ENCODE measurements at regions not wholly inside any gene's neighbourhood (a gene's known extent, or its start where the extent isn't known, plus 50 kb on each side); places are given as distances from the start of the nearest gene placed in this dataset.
"Not testable (repeated sequence)": the region's sequence is repeated elsewhere in the genome, so short reads cannot be mapped to it uniquely, and the experiment has no call there.

DNA sequence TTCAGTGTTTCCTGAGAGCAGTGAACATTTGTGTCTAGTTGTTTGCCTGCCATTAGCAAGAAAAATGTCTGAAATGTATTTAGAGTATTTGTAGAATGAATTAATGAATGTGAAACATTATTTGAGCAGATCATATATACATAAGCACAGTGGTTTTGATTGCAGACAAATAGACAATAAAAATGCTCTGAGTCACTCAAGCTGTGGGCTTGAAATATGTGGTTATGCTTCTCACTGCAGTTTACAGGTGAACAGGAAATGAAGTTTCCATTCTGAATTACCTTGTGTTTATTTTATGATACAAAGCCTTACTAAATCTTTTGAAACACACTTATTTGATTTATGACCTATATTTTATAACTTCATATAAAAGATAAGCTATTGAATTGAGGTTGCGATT is 827.7 kb downstream of the TMTC2 start:
- Histone ChIP-seq H3K4me1 (no peaks in the 10 kb centered on the region), H3K9me3 (no peaks in the 10 kb centered on the region), H3K27me3 (no peaks in the 10 kb centered on the region), H3K4me3 (no peak overlapping the region), H3K36me3 (no peaks in the 10 kb centered on the region), H3K27ac (no peak overlapping the region)
- in situ Hi-C loops (cut with MboI; ENCODE audit: low pct_ligation_motif_present in 1 of 4, low pct_unique_long_range_greater_than_20kb in 1 of 4, low sequenced_read_pairs in 3 of 4): no loop called here
- WGBS, 2 donors (ENCODE audit: low coverage in 1 of 2): 40 to 46% methylated on average over 1 of the region's 1 CpG
- no peak for DNase-seq
- no peak for TF ChIP-seq POLR2A (IDR thresholded peaks at IDR 0.05)
- intact Hi-C loops (cut with DNase I; ENCODE audit: low total_unique reads): no loop called here

DNA sequence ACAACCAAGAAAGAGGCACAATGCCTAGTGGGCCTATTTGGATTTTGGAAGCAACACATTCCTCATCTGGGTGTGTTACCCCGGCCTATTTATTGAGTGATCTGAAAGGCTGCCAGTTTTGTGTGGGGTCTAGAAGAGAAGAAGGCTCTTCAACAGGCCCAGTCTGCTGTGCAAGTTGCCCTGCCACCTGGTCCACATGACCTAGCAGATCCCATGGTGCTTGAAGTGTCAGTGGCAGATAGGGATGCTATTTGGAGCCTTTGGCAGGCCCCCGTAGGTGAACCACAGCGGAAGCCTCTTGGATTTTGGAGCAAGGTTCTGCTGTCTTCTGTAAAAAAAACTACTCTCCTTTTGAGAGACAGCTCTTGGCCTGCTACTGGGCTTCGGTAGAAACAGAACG is 820.1 kb downstream of the TMTC2 start:
- in situ Hi-C loops (cut with MboI; ENCODE audit: low pct_ligation_motif_present in 1 of 4, low pct_unique_long_range_greater_than_20kb in 1 of 4, low sequenced_read_pairs in 3 of 4) (no loop called here), intact Hi-C loops (cut with DNase I; ENCODE audit: low total_unique reads) (no loop called here)
- Histone ChIP-seq H3K4me1 (no peaks in the 10 kb centered on the region), H3K4me3 (no peak overlapping the region), H3K36me3 (no peaks in the 10 kb centered on the region), H3K27ac (no peak overlapping the region), H3K27me3 (no peaks in the 10 kb centered on the region), H3K9me3 (no peaks in the 10 kb centered on the region)
- TF ChIP-seq, protein P1, sequence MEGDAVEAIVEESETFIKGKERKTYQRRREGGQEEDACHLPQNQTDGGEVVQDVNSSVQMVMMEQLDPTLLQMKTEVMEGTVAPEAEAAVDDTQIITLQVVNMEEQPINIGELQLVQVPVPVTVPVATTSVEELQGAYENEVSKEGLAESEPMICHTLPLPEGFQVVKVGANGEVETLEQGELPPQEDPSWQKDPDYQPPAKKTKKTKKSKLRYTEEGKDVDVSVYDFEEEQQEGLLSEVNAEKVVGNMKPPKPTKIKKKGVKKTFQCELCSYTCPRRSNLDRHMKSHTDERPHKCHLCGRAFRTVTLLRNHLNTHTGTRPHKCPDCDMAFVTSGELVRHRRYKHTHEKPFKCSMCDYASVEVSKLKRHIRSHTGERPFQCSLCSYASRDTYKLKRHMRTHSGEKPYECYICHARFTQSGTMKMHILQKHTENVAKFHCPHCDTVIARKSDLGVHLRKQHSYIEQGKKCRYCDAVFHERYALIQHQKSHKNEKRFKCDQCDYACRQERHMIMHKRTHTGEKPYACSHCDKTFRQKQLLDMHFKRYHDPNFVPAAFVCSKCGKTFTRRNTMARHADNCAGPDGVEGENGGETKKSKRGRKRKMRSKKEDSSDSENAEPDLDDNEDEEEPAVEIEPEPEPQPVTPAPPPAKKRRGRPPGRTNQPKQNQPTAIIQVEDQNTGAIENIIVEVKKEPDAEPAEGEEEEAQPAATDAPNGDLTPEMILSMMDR (IDR thresholded peaks at IDR 0.05): no peak
- TF ChIP-seq POLR2A (IDR thresholded peaks at IDR 0.05) (no peak), EP300 (IDR thresholded peaks at IDR 0.05; ENCODE audit: low read depth) (no peak), POLR2AphosphoS5 (IDR thresholded peaks at IDR 0.05) (no peak)
- WGBS, 2 donors (ENCODE audit: low coverage in 1 of 2): 86 to 95% methylated on average over 2 to 5 of the region's 5 CpGs
- DNase-seq: no peak

DNA sequence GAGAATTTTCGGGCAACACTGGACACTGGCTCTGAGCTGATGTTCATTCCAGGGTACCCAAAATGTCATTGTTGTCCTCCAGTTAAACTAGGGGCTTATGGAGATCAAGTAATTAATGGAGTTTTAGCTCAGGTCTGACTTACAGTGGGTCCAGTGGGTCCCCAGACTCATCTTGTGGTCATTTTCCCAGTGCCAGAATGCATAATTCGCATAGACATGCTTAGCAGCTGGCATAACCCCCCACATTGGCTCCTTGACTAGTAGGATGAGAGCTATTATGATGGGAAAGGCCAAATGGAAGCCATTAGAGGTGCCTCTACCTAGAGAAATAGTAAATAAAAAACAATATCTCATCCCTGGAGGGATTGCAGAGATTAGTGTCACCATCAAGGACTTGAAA is 818.9 kb downstream of the TMTC2 start:
- in situ Hi-C loops (cut with MboI; ENCODE audit: low pct_ligation_motif_present in 1 of 4, low pct_unique_long_range_greater_than_20kb in 1 of 4, low sequenced_read_pairs in 3 of 4): no loop called here
- H3K9me3 ChIP-seq: peaks cover 0 to under 1% of the 10 kb centered on the region in 2 donors
- WGBS, 2 donors (ENCODE audit: low coverage in 1 of 2): 74% methylated on average over 2 of the region's 2 CpGs; no CpG with 5 or more reads in 1 of the 2 donors

DNA sequence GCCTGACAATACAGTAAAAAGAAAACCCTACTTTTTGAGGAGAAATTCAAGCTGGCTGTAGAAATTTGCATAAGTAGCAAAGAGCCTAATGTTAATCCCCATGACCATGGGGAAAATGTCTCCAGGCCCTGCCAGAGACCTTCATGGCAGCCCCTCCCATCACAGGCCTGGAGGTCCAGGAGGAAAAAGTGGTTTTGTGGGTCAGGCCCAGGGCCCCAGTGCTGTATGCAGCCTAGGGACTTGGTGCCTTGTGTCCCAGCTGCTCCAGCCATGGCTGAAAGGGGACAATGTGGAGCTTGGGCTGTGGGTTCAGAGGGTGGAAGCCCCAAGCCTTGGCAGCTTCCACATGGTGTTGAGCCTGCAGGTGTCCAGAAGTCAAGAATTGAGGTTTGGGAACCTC is 813.2 kb downstream of the TMTC2 start:
- H3K9me3 ChIP-seq; H3K4me3 ChIP-seq; H3K27ac ChIP-seq; H3K4me1 ChIP-seq; DNase-seq; H3K36me3 ChIP-seq; H3K27me3 ChIP-seq; intact Hi-C loops (cut with DNase I; ENCODE audit: low total_unique reads); in situ Hi-C loops (cut with MboI; ENCODE audit: low pct_ligation_motif_present in 1 of 4, low pct_unique_long_range_greater_than_20kb in 1 of 4, low sequenced_read_pairs in 3 of 4): not testable (repeated sequence)

More for the DNA sequence above, 818.9 kb downstream of the TMTC2 start:
- DNase-seq: no peak
- no peak overlapping the region for H3K27ac ChIP-seq
- no peak overlapping the region for H3K4me3 ChIP-seq
- no peaks in the 10 kb centered on the region for H3K27me3 ChIP-seq
- intact Hi-C loops (cut with DNase I; ENCODE audit: low total_unique reads): no loop called here
- no peaks in the 10 kb centered on the region for H3K36me3 ChIP-seq
- no peak for TF ChIP-seq POLR2A (IDR thresholded peaks at IDR 0.05)
- H3K4me1 ChIP-seq: no peaks in the 10 kb centered on the region

DNA sequence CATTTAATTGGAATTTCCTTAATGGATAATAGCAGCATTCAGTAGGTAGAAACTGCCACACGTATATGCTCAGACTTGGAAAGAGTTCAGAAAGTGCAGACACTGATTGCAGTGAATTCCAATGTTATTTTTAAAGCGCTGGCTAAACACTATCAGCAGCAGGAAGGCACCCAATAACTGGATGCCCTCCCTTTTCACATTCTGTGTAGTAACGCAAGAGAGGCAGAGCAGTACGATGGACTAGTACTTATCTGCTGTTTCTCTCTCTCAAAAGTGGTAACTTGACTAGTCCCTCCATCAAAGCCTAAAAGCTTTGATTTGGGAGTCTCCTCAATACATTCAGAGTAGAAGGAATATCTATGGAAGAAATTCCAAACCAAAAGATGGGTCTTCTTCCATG is 791.0 kb downstream of the TMTC2 start:
- no peaks in the 10 kb centered on the region for H3K36me3 ChIP-seq
- H3K4me3 ChIP-seq: no peak overlapping the region
- no peak for DNase-seq
- intact Hi-C loops (cut with DNase I; ENCODE audit: low total_unique reads): no loop called here
- H3K9me3 ChIP-seq: no peaks in the 10 kb centered on the region
- in situ Hi-C loops (cut with MboI; ENCODE audit: low pct_ligation_motif_present in 1 of 4, low pct_unique_long_range_greater_than_20kb in 1 of 4, low sequenced_read_pairs in 3 of 4): no loop called here
- no peaks in the 10 kb centered on the region for H3K27me3 ChIP-seq
- TF ChIP-seq, protein P1 (IDR thresholded peaks at IDR 0.05): no peak
- TF ChIP-seq EP300 (IDR thresholded peaks at IDR 0.05; ENCODE audit: low read depth) (no peak), POLR2A (IDR thresholded peaks at IDR 0.05) (no peak), POLR2AphosphoS5 (IDR thresholded peaks at IDR 0.05) (no peak)
- H3K27ac ChIP-seq: no peak overlapping the region
- no peaks in the 10 kb centered on the region for H3K4me1 ChIP-seq
- 57 to 60% methylated on average over 2 to 4 of the region's 4 CpGs for WGBS, 2 donors (ENCODE audit: low coverage in 1 of 2)
